GM19455 (cell line): ENCODE measurements at regions not wholly inside any gene's neighbourhood (a gene's known extent, or its start where the extent isn't known, plus 50 kb on each side); places are given as distances from the start of the nearest gene placed in this dataset.
"Not testable (repeated sequence)": the region's sequence is repeated elsewhere in the genome, so short reads cannot be mapped to it uniquely, and the experiment has no call there.

Experiments used
- ATAC-seq: cut with Tn5 transposase; IDR thresholded peaks from one replicate; pipeline ENCODE4 v1.9.1; 2021; ENCODE audit not compliant: unreplicated experiment

GRCh38 chr1:186775881-186776560 is 52.7 kb upstream of the PLA2G4A start:
- no peak for ATAC-seq

- ATAC-seq: no peak
These were observed 53.7 kb upstream of the PLA2G4A start for GRCh38 chr1:186775036-186775435.

GRCh38 chr1:186772228-186772627 is 56.5 kb upstream of the PLA2G4A start:
- ATAC-seq: no peak

GRCh38 chr1:186770421-186770820 is 58.3 kb upstream of the PLA2G4A start:
- no peak for ATAC-seq

GRCh38 chr1:186768906-186769305 is 59.8 kb upstream of the PLA2G4A start:
- peak; percentile 87 for ATAC-seq

GRCh38 chr1:186765446-186765845 is 63.3 kb upstream of the PLA2G4A start:
- no peak for ATAC-seq

- peak; percentile 52 for ATAC-seq
These were observed 65.6 kb upstream of the PLA2G4A start for GRCh38 chr1:186763107-186763506.

GRCh38 chr1:186762653-186763052 is 66.1 kb upstream of the PLA2G4A start:
- no peak for ATAC-seq

- peak; percentile 72 for ATAC-seq
These were observed 67.4 kb upstream of the PLA2G4A start for GRCh38 chr1:186761358-186761757.

GRCh38 chr1:186760446-186760845 is 68.3 kb upstream of the PLA2G4A start:
- no peak for ATAC-seq

- ATAC-seq: not testable (repeated sequence)
These were observed 69.7 kb upstream of the PLA2G4A start for GRCh38 chr1:186758896-186759606.

- ATAC-seq: no peak
These were observed 70.9 kb upstream of the PLA2G4A start for GRCh38 chr1:186757851-186758250.

- ATAC-seq: no peak
These were observed 74.1 kb upstream of the PLA2G4A start for GRCh38 chr1:186754542-186755145.

GRCh38 chr1:186753241-186753640 is 73.0 kb upstream of the PTGS2 start:
- ATAC-seq: no peak

- ATAC-seq: no peak
These were observed 70.0 kb upstream of the PTGS2 start for GRCh38 chr1:186750257-186750656.

- ATAC-seq: no peak
These were observed 69.6 kb upstream of the PTGS2 start for GRCh38 chr1:186749820-186750219.

GRCh38 chr1:186747661-186748060 is 67.4 kb upstream of the PTGS2 start:
- no peak for ATAC-seq

- ATAC-seq: no peak
These were observed 65.4 kb upstream of the PTGS2 start for GRCh38 chr1:186745531-186746146.

- ATAC-seq: no peak
These were observed 61.4 kb upstream of the PTGS2 start for GRCh38 chr1:186741640-186742039.

GRCh38 chr1:186740324-186740723 is 60.1 kb upstream of the PTGS2 start:
- ATAC-seq: peak; percentile 50

- no peak for ATAC-seq
These were observed 59.3 kb upstream of the PTGS2 start for GRCh38 chr1:186739515-186739914.

- ATAC-seq: peak; percentile 69
These were observed 58.7 kb upstream of the PTGS2 start for GRCh38 chr1:186738926-186739325.
